Heart left ventricle (tissue), 13 donors: ENCODE measurements at regions not wholly inside any gene's neighbourhood (a gene's known extent, or its start where the extent isn't known, plus 50 kb on each side); places are given as distances from the start of the nearest gene placed in this dataset.

Experiments used
- POLR2A ChIP-seq, 2 donors: fragments of 450-650 bp; IDR thresholded peaks; one replicate each; pipeline ENCODE4 v1.6.1; 2017; ENCODE audit warnings: antibody characterized with exemption in 2 of 2, mild to moderate bottlenecking in 2 of 2, moderate library complexity in 2 of 2
- TF ChIP-seq, protein P1 (sequence below), 12 donors: fragments of 200-600 bp; sonication (generic) in 4 of 12; IDR thresholded peaks; one replicate each; pipeline versions ENCODE4 v1.5.0 to v1.8.0; 2018 to 2022; ENCODE audit warnings: antibody characterized with exemption in 12 of 12, mild to moderate bottlenecking in 5 of 12
- donor health status: ischemic (EF 13 %, LVEDD 7.1; RV severe dilation, severe dysfunction).
- donor health status: DM: no; HTN: yes; CAD: no.
- donor health status: DM: no; HTN: no; CAD: no.
- donor health status: ischemic (EF 25% LVEDD 6.9; RV normal size, moderate dysfunction).
- donor health status: ischemic (EF 25% LVEDD 5.7; RV mildly dilated, moderate dysfunction).
- donor health status: ischemic (EF 35%, LVEDD 5.7; RV mildly dilated, moderate dysfunction).
- donor health status: nonischemic (EF 11% LVEDD 7.7; RV severe dilation, severe dysfunction).
- donor health status: DM: yes; HTN: yes; CAD: no.
- donor health status: PGD.
- donor health status: ischemic (EF 29% LVEDD 5.4; RV normal size, mild dysfunction).
- donor health status: nonischemic (EF 23%, LVEDD 6.1; RV moderate dilation, normal function).

GRCh38 chr11:109892321-109892794 is 200.8 kb upstream of the ZC3H12C start:
- TF ChIP-seq, protein P1, sequence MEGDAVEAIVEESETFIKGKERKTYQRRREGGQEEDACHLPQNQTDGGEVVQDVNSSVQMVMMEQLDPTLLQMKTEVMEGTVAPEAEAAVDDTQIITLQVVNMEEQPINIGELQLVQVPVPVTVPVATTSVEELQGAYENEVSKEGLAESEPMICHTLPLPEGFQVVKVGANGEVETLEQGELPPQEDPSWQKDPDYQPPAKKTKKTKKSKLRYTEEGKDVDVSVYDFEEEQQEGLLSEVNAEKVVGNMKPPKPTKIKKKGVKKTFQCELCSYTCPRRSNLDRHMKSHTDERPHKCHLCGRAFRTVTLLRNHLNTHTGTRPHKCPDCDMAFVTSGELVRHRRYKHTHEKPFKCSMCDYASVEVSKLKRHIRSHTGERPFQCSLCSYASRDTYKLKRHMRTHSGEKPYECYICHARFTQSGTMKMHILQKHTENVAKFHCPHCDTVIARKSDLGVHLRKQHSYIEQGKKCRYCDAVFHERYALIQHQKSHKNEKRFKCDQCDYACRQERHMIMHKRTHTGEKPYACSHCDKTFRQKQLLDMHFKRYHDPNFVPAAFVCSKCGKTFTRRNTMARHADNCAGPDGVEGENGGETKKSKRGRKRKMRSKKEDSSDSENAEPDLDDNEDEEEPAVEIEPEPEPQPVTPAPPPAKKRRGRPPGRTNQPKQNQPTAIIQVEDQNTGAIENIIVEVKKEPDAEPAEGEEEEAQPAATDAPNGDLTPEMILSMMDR (IDR thresholded peaks at IDR 0.05), result no peak
- TF ChIP-seq POLR2A (IDR thresholded peaks at IDR 0.05), result no peak
